BLaER1 (cell line): ENCODE measurements at regions not wholly inside any gene's neighbourhood (a gene's known extent, or its start where the extent isn't known, plus 50 kb on each side); places are given as distances from the start of the nearest gene placed in this dataset.
"Not testable (repeated sequence)": the region's sequence is repeated elsewhere in the genome, so short reads cannot be mapped to it uniquely, and the experiment has no call there.

Source experiments
- H3K27ac ChIP-seq: shearing (Covaris generic); formaldehyde crosslinking; 2 replicates; pipeline ENCODE4 v1.8.1; 2022
- H3K27me3 ChIP-seq: shearing (Covaris generic); formaldehyde crosslinking; 2 replicates; pipeline ENCODE4 v1.8.1; 2022
- H3K36me3 ChIP-seq: shearing (Covaris generic); formaldehyde crosslinking; 2 replicates; pipeline ENCODE4 v1.8.1; 2022
- H3K4me1 ChIP-seq: shearing (Covaris generic); formaldehyde crosslinking; 2 replicates; pipeline ENCODE4 v1.8.1; 2022
- H3K4me2 ChIP-seq: shearing (Covaris generic); formaldehyde crosslinking; 2 replicates; pipeline ENCODE4 v1.8.1; 2022
- H3K4me3 ChIP-seq: shearing (Covaris generic); formaldehyde crosslinking; 2 replicates; pipeline ENCODE4 v1.8.1; 2022
- H3K9ac ChIP-seq: shearing (Covaris generic); formaldehyde crosslinking; 2 replicates; pipeline ENCODE4 v1.8.1; 2022
- H3K9me3 ChIP-seq: shearing (Covaris generic); formaldehyde crosslinking; 2 replicates; pipeline ENCODE4 v1.8.1; 2022
- H4K20me1 ChIP-seq: shearing (Covaris generic); formaldehyde crosslinking; 2 replicates; pipeline ENCODE4 v1.8.1; 2022
- Cebpa-rat ChIP-seq: shearing (Covaris generic); IDR thresholded peaks from 2 replicates; pipeline ENCODE4 v1.8.1; 2022

- H3K4me1 ChIP-seq = peaks cover 3% of the 10 kb centered on the region; the same call in 1 of the 2 replicates
- H3K4me2 ChIP-seq = no peak overlapping the region
- H3K27me3 ChIP-seq = no peaks in the 10 kb centered on the region
- no peak overlapping the region for H3K9ac ChIP-seq
- H3K36me3 ChIP-seq = peaks cover 51% of the 10 kb centered on the region
- peaks cover 10% of the 10 kb centered on the region for H3K9me3 ChIP-seq
- peaks cover 91% of the 10 kb centered on the region for H4K20me1 ChIP-seq
- TF ChIP-seq Cebpa-rat = no peak
- H3K4me3 ChIP-seq = no peak overlapping the region
- no peak overlapping the region for H3K27ac ChIP-seq
Observed at GRCh38 chr3:48077815-48078214, 61.6 kb upstream of the MAP4 start.

- no peaks in the 10 kb centered on the region for H3K27me3 ChIP-seq
- peaks cover 6% of the 10 kb centered on the region for H3K9me3 ChIP-seq
- H3K36me3 ChIP-seq = peaks cover 33% of the 10 kb centered on the region
- H3K9ac ChIP-seq = no peak overlapping the region
- H3K4me2 ChIP-seq = no peak overlapping the region
- H3K4me1 ChIP-seq = peaks cover 19% of the 10 kb centered on the region
- no peak overlapping the region for H3K4me3 ChIP-seq
- H3K27ac ChIP-seq = no peak overlapping the region
- H4K20me1 ChIP-seq = peaks cover 82% of the 10 kb centered on the region
- no peak for TF ChIP-seq Cebpa-rat
Observed at GRCh38 chr3:48070030-48070429, 53.8 kb upstream of the MAP4 start.

DNA sequence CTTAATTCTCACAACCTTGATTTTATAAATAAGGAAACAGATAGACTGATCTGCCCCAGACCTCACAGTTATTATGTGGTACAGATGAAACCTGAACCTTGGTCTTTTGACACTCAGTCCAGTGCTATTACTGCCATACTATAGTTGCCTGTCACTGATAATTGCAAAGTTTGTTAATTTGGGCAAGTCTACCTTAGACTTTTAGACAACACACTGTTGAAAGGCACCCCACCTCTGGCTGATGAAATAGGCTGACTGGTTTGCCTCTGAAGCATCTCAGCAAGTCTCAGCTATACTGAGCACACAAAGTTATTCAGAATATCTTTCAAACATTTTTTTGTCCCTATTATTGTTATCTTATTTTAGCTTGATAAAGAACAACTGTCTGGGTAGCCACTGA is 53.1 kb upstream of the MAP4 start:
- no peaks in the 10 kb centered on the region for H3K9me3 ChIP-seq
- TF ChIP-seq Cebpa-rat = no peak
- peaks cover 19% of the 10 kb centered on the region for H3K4me1 ChIP-seq
- no peak overlapping the region for H3K27ac ChIP-seq
- no peak overlapping the region for H3K4me2 ChIP-seq
- H3K27me3 ChIP-seq = no peaks in the 10 kb centered on the region
- peaks cover 83% of the 10 kb centered on the region for H4K20me1 ChIP-seq
- H3K36me3 ChIP-seq = peaks cover 32% of the 10 kb centered on the region
- no peak overlapping the region for H3K9ac ChIP-seq
- no peak overlapping the region for H3K4me3 ChIP-seq

DNA sequence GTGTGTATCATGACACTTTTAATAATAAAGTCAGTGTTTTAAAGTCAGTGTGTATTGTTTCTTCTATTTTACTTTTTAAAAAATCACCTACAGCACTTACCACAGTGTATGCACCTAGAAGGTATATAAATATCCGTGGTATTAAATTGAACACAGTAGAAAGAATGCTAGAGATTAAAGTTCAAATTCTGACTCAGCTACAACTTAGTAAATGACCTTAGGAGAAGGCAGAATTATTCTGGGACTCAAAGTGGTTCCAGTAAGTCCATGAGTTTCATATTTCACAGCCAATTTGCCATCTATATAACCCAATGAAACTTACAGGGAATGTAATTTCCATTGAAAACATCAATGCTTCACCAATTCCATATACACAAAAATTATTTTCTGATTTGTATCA is 52.7 kb upstream of the MAP4 start:
- Histone ChIP-seq H4K20me1 (peaks cover 87% of the 10 kb centered on the region), H3K4me1 (peaks cover 19% of the 10 kb centered on the region), H3K27me3 (no peaks in the 10 kb centered on the region), H3K36me3 (peaks cover 34% of the 10 kb centered on the region), H3K4me2 (no peak overlapping the region), H3K9me3 (no peaks in the 10 kb centered on the region), H3K27ac (no peak overlapping the region), H3K9ac (no peak overlapping the region), H3K4me3 (no peak overlapping the region)
- no peak for TF ChIP-seq Cebpa-rat

- H3K9ac ChIP-seq, H3K4me2 ChIP-seq, H3K9me3 ChIP-seq, H3K4me3 ChIP-seq, H3K27me3 ChIP-seq, H3K27ac ChIP-seq: not testable (repeated sequence)
- peaks cover 19% of the 10 kb centered on the region for H3K4me1 ChIP-seq
- peaks cover 91% of the 10 kb centered on the region for H4K20me1 ChIP-seq
- H3K36me3 ChIP-seq = peaks cover 36% of the 10 kb centered on the region
Observed at GRCh38 chr3:48068320-48068719, 52.1 kb upstream of the MAP4 start.

- H3K4me2 ChIP-seq = no peak overlapping the region
- H3K27ac ChIP-seq = no peak overlapping the region
- no peak overlapping the region for H3K4me3 ChIP-seq
- no peak overlapping the region for H3K9ac ChIP-seq
- peaks cover 84% of the 10 kb centered on the region for H4K20me1 ChIP-seq
- H3K27me3 ChIP-seq = no peaks in the 10 kb centered on the region
- H3K9me3 ChIP-seq = peaks cover 13% of the 10 kb centered on the region
- peaks cover 15% of the 10 kb centered on the region for H3K4me1 ChIP-seq
- no peak for TF ChIP-seq Cebpa-rat
- H3K36me3 ChIP-seq = peaks cover 43% of the 10 kb centered on the region
Observed at GRCh38 chr3:48067271-48067670, 51.1 kb upstream of the MAP4 start.
